ENCODE measurements at regions not wholly inside any gene's neighbourhood (a gene's known extent, or its start where the extent isn't known, plus 50 kb on each side); places are given as distances from the start of the nearest gene placed in this dataset.

- TF ChIP-seq, protein P1, sequence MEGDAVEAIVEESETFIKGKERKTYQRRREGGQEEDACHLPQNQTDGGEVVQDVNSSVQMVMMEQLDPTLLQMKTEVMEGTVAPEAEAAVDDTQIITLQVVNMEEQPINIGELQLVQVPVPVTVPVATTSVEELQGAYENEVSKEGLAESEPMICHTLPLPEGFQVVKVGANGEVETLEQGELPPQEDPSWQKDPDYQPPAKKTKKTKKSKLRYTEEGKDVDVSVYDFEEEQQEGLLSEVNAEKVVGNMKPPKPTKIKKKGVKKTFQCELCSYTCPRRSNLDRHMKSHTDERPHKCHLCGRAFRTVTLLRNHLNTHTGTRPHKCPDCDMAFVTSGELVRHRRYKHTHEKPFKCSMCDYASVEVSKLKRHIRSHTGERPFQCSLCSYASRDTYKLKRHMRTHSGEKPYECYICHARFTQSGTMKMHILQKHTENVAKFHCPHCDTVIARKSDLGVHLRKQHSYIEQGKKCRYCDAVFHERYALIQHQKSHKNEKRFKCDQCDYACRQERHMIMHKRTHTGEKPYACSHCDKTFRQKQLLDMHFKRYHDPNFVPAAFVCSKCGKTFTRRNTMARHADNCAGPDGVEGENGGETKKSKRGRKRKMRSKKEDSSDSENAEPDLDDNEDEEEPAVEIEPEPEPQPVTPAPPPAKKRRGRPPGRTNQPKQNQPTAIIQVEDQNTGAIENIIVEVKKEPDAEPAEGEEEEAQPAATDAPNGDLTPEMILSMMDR (conservative IDR thresholded peaks at IDR 0.05): no peak
- no peak for TF ChIP-seq ZFX (IDR thresholded peaks at IDR 0.05)
Observed at GRCh38 chr5:68554571-68555279, 339.2 kb downstream of the PIK3R1 start.
